ENCODE measurements at regions not wholly inside any gene's neighbourhood (a gene's known extent, or its start where the extent isn't known, plus 50 kb on each side); places are given as distances from the start of the nearest gene placed in this dataset.

DNA sequence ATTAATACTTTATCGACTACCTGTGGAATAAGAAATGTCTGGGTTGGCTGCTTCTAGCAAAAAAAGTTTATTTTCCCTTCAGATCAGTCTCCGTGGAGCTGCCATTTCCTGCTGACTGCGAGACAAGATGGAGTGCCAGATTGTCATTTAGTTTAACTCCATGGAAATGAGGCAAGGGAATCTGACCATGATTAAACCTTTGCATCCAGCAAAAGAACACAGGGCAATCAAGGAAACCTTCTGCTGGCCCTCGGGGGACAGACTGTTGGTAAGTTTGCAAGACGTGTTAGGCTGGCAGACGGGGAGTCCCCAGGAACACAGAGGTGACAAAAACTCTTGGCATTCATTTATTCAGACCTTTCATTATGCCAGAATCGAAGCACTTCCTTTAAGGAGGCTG, 52.2 kb upstream of the SPACA1 start:
- Mint-ChIP-seq H3K4me1 (ENCODE audit: unreplicated experiment) (no peaks in the 10 kb centered on the region), H3K36me3 (ENCODE audit: unreplicated experiment) (no peaks in the 10 kb centered on the region), H3K9me3 (ENCODE audit: unreplicated experiment) (no peaks in the 10 kb centered on the region), H3K27me3 (ENCODE audit: unreplicated experiment) (peaks cover 2% of the 10 kb centered on the region), H3K4me3 (ENCODE audit: unreplicated experiment) (no peak overlapping the region), H3K27ac (ENCODE audit: unreplicated experiment) (no peak overlapping the region)
- TF ChIP-seq, protein P1, sequence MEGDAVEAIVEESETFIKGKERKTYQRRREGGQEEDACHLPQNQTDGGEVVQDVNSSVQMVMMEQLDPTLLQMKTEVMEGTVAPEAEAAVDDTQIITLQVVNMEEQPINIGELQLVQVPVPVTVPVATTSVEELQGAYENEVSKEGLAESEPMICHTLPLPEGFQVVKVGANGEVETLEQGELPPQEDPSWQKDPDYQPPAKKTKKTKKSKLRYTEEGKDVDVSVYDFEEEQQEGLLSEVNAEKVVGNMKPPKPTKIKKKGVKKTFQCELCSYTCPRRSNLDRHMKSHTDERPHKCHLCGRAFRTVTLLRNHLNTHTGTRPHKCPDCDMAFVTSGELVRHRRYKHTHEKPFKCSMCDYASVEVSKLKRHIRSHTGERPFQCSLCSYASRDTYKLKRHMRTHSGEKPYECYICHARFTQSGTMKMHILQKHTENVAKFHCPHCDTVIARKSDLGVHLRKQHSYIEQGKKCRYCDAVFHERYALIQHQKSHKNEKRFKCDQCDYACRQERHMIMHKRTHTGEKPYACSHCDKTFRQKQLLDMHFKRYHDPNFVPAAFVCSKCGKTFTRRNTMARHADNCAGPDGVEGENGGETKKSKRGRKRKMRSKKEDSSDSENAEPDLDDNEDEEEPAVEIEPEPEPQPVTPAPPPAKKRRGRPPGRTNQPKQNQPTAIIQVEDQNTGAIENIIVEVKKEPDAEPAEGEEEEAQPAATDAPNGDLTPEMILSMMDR (IDR thresholded peaks at IDR 0.05): no peak
- DNase-seq (ENCODE audit: extremely low spot score, unreplicated experiment): no peak

GRCh38 chr6:87993356-87993755, 54.3 kb upstream of the SPACA1 start:
- TF ChIP-seq, protein P1 (IDR thresholded peaks at IDR 0.05): no peak
- H3K4me3 Mint-ChIP-seq (ENCODE audit: unreplicated experiment): no peak overlapping the region
- H3K9me3 Mint-ChIP-seq (ENCODE audit: unreplicated experiment): no peaks in the 10 kb centered on the region
- no peak for DNase-seq (ENCODE audit: extremely low spot score, unreplicated experiment)
- H3K4me1 Mint-ChIP-seq (ENCODE audit: unreplicated experiment): no peaks in the 10 kb centered on the region
- H3K27ac Mint-ChIP-seq (ENCODE audit: unreplicated experiment): no peak overlapping the region
- H3K27me3 Mint-ChIP-seq (ENCODE audit: unreplicated experiment): peaks cover 3% of the 10 kb centered on the region
- no peaks in the 10 kb centered on the region for H3K36me3 Mint-ChIP-seq (ENCODE audit: unreplicated experiment)

DNA sequence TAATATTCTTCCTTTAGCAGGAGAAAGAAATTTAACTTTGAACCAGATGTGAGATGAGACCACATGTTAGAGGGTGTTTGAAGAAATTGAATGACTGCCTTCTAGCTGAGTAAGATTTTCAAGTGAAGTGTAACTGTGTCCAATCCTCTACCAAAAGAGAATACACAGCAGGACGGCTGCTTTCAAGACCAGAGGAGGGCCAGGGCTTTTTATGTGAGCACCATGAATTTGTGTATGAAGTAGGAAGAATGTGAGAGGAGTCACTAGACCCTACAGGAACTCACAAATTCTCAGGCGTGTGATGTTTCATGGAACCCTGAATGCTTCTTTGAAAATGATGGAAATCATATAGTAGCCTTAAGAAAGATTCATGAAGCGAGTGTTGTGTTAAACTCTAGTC, 56.8 kb upstream of the SPACA1 start:
- no peak for DNase-seq (ENCODE audit: extremely low spot score, unreplicated experiment)
- TF ChIP-seq, protein P1 (IDR thresholded peaks at IDR 0.05): no peak
- Mint-ChIP-seq H3K27ac (ENCODE audit: unreplicated experiment) (no peak overlapping the region), H3K4me3 (ENCODE audit: unreplicated experiment) (no peak overlapping the region), H3K4me1 (ENCODE audit: unreplicated experiment) (no peaks in the 10 kb centered on the region), H3K27me3 (ENCODE audit: unreplicated experiment) (peaks cover 3% of the 10 kb centered on the region), H3K36me3 (ENCODE audit: unreplicated experiment) (no peaks in the 10 kb centered on the region), H3K9me3 (ENCODE audit: unreplicated experiment) (no peaks in the 10 kb centered on the region)

DNA sequence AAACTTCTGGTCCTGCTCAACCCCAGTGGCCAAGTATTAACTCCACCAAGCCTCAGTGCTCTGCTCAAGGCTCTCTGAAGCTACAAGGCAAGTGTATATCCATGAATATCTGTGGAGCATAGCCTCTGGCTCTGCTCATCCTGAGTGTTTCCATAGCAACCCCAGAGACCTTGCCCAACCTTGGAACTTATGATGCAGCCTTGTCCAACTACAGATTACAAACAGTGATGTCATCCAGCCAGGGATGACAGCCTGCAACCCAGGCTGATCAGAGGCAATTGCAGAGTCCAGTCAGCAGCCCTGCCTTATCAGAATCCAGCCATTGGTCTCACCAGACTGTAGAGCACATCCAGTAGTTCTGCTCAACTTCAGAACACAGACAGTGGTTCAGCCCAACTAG, 65.5 kb upstream of the SPACA1 start:
- TF ChIP-seq, protein P1 (IDR thresholded peaks at IDR 0.05): no peak
- no peak overlapping the region for H3K27ac Mint-ChIP-seq (ENCODE audit: unreplicated experiment)
- H3K9me3 Mint-ChIP-seq (ENCODE audit: unreplicated experiment): no peaks in the 10 kb centered on the region
- H3K27me3 Mint-ChIP-seq (ENCODE audit: unreplicated experiment): peaks cover 4% of the 10 kb centered on the region
- DNase-seq (ENCODE audit: extremely low spot score, unreplicated experiment): no peak
- no peak overlapping the region for H3K4me3 Mint-ChIP-seq (ENCODE audit: unreplicated experiment)
- no peaks in the 10 kb centered on the region for H3K36me3 Mint-ChIP-seq (ENCODE audit: unreplicated experiment)
- H3K4me1 Mint-ChIP-seq (ENCODE audit: unreplicated experiment): no peaks in the 10 kb centered on the region

GRCh38 chr6:87979737-87980136, 67.9 kb upstream of the SPACA1 start:
- H3K27ac Mint-ChIP-seq (ENCODE audit: unreplicated experiment): no peak overlapping the region
- H3K4me1 Mint-ChIP-seq (ENCODE audit: unreplicated experiment): no peaks in the 10 kb centered on the region
- H3K4me3 Mint-ChIP-seq (ENCODE audit: unreplicated experiment): no peak overlapping the region
- no peaks in the 10 kb centered on the region for H3K36me3 Mint-ChIP-seq (ENCODE audit: unreplicated experiment)
- H3K9me3 Mint-ChIP-seq (ENCODE audit: unreplicated experiment): no peaks in the 10 kb centered on the region
- H3K27me3 Mint-ChIP-seq (ENCODE audit: unreplicated experiment): peaks cover 8% of the 10 kb centered on the region
- TF ChIP-seq, protein P1 (IDR thresholded peaks at IDR 0.05): no peak
- no peak for DNase-seq (ENCODE audit: extremely low spot score, unreplicated experiment)
